ENCODE measurements at regions not wholly inside any gene's neighbourhood (a gene's known extent, or its start where the extent isn't known, plus 50 kb on each side); places are given as distances from the start of the nearest gene placed in this dataset.
"Not testable (repeated sequence)": the region's sequence is repeated elsewhere in the genome, so short reads cannot be mapped to it uniquely, and the experiment has no call there.

GRCh38 chr16:65697521-65697920 lies 575.7 kb upstream of the CDH11 start:
- no peak overlapping the region for H3K4me3 ChIP-seq (ENCODE audit: control insufficient read depth, low read depth, low read length)
- no peak for DNase-seq (ENCODE audit: low read depth)
- TF ChIP-seq CTCF (IDR thresholded peaks at IDR 0.05; ENCODE audit: control insufficient read depth, insufficient read depth, low read depth, low read length, missing control alignments): no peak

- DNase-seq (ENCODE audit: low read depth): no peak
- TF ChIP-seq CTCF (IDR thresholded peaks at IDR 0.05; ENCODE audit: control insufficient read depth, insufficient read depth, low read depth, low read length, missing control alignments): peak; percentile 37
Observed at GRCh38 chr16:65697065-65697464, 575.2 kb upstream of the CDH11 start.

GRCh38 chr16:65691846-65692245 lies 570.0 kb upstream of the CDH11 start:
- not testable (repeated sequence) for H3K4me3 ChIP-seq (ENCODE audit: control insufficient read depth, low read depth, low read length); DNase-seq (ENCODE audit: low read depth)

More at GRCh38 chr16:65697065-65697464, 575.2 kb upstream of the CDH11 start:
- H3K4me3 ChIP-seq (ENCODE audit: control insufficient read depth, low read depth, low read length): no peak overlapping the region

GRCh38 chr16:65689726-65690125 lies 567.9 kb upstream of the CDH11 start:
- DNase-seq (ENCODE audit: low read depth): no peak
- no peak overlapping the region for H3K4me3 ChIP-seq (ENCODE audit: control insufficient read depth, low read depth, low read length)
- no peak for TF ChIP-seq CTCF (IDR thresholded peaks at IDR 0.05; ENCODE audit: control insufficient read depth, insufficient read depth, low read depth, low read length, missing control alignments)

GRCh38 chr16:65688301-65688700 lies 566.4 kb upstream of the CDH11 start:
- no peak for DNase-seq (ENCODE audit: low read depth)
- H3K4me3 ChIP-seq (ENCODE audit: control insufficient read depth, low read depth, low read length): no peak overlapping the region
- no peak for TF ChIP-seq CTCF (IDR thresholded peaks at IDR 0.05; ENCODE audit: control insufficient read depth, insufficient read depth, low read depth, low read length, missing control alignments)

GRCh38 chr16:65684230-65684629 lies 562.4 kb upstream of the CDH11 start:
- no peak for DNase-seq (ENCODE audit: low read depth)
- peak; percentile 13 for TF ChIP-seq CTCF (IDR thresholded peaks at IDR 0.05; ENCODE audit: control insufficient read depth, insufficient read depth, low read depth, low read length, missing control alignments)

GRCh38 chr16:65681406-65681805 lies 559.5 kb upstream of the CDH11 start:
- no peak overlapping the region for H3K4me3 ChIP-seq (ENCODE audit: control insufficient read depth, low read depth, low read length)
- no peak for DNase-seq (ENCODE audit: low read depth)

More at GRCh38 chr16:65684230-65684629, 562.4 kb upstream of the CDH11 start:
- H3K4me3 ChIP-seq (ENCODE audit: control insufficient read depth, low read depth, low read length): no peak overlapping the region

More at GRCh38 chr16:65681406-65681805, 559.5 kb upstream of the CDH11 start:
- no peak for TF ChIP-seq CTCF (IDR thresholded peaks at IDR 0.05; ENCODE audit: control insufficient read depth, insufficient read depth, low read depth, low read length, missing control alignments)

Measured in AG09309 (cell line).